GM19463 (cell line): ENCODE measurements at regions not wholly inside any gene's neighbourhood (a gene's known extent, or its start where the extent isn't known, plus 50 kb on each side); places are given as distances from the start of the nearest gene placed in this dataset.
"Not testable (repeated sequence)": the region's sequence is repeated elsewhere in the genome, so short reads cannot be mapped to it uniquely, and the experiment has no call there.

Experiments
- ATAC-seq: cut with Tn5 transposase; IDR thresholded peaks from one replicate; pipeline ENCODE4 v1.9.1; 2021; ENCODE audit warnings: mild to moderate bottlenecking, moderate library complexity; ENCODE audit not compliant: unreplicated experiment

DNA sequence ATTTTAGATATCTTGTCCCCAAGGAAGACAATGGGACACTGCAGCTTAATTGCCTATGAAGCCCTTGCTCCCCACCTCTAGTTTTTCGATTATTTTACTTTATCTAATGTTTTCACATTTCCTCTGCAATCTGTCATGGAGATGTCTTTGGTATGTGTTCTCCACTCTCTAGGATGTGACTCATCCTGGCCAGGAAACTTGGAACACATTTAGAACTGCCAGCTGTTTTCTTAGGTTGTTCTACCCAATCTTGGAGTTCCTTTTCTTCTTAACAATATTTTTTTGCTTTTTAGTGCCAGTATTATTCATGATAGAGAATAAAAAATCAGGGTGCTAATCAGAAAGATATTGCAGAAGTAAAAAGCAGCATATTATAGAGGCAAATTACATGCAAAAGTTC, 101.7 kb upstream of the CLEC14A start:
- ATAC-seq: no peak

DNA sequence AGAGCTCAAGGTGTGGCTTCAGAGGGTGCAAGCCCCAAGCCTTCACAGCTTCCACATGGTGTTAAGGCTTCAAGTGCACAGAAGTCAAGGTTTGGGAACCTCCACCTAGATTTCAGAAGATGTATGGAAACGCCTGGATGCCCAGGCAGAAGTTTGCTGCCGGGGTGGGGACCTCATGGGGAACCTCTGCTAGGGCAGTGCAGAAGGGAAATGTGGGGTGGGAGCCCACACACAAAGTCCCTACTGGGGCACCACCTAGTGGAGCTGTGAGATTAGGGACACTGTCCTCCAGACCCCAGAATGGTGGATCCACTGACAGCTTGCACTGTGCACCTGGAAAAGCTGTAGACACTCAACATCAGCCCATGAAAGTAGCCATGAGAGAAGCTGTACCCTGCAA, 99.6 kb upstream of the CLEC14A start:
- not testable (repeated sequence) for ATAC-seq

DNA sequence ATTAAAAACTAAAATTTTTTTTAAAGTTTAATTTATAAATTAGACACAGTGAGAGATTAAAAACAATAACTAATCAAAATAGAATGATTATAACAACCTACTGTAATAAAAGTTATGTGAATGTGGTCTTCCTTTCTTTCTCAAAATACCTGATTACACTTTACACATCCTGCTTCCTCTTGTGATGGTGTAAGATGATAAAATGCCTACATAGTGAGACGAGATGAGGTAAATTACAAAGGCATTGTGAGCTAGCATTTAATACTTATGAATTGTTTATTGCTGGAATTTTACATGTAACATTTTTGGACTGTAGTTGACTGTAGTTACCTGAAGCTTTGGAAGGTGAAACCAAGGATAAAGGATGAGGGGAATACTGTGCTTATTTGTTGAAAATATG, 94.2 kb upstream of the CLEC14A start:
- no peak for ATAC-seq

DNA sequence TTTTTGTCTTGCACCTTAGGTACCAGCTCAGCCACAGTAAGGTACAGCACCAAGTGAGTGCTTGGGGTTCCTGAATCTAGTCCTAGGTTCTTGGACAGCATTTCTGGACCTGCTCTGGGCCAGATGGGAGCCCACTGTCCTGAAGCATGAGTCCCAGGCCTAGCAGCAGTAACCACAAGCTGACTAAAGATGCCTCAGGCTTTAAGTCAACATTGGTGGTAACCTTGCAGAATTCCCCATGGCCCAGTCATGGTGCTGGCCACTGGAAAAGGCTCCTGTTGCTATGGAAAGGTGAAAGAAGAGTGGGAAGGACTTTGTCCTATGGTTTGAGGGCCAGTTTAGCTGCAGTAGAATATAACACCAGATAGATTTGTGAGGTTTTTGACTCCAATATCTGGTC, 86.9 kb upstream of the CLEC14A start:
- no peak for ATAC-seq

DNA sequence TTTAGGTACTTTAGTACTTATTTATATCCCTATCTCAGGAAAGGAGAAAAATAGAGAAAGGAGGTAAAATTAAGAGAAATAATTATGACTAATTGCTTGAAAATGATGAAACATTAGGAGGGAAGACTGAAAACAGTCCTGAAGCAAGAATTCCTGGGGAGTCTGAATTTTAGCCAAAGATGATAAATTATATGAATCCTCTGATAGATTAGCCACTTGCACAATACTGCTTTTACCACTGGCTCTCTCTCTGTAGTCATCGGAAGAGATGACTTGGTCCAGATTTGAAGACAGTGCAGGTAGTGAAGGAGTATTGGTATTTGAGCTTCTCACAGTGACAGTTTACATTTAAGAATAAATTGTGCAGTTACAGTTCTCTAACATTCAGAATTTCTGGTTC, 83.8 kb upstream of the CLEC14A start:
- ATAC-seq: no peak

DNA sequence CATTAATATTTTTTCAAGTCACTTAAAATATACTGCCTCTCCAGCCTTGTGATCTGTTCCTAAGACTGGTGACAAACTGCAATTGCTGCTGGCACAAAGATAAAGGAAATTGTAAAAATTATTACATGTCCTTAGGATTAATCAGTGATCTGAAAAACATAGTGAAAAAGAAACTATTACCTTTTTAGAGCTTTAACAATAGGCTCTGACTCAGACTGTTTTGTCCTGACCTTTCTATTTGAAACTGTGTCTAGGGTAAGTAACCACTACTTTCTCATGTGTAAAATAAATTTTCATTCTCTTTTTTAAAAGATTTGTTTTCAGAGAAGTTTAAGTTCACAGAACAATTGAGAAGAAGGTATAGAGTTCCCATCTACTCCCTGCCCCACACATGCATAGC, 80.4 kb upstream of the CLEC14A start:
- ATAC-seq: peak; percentile 63

DNA sequence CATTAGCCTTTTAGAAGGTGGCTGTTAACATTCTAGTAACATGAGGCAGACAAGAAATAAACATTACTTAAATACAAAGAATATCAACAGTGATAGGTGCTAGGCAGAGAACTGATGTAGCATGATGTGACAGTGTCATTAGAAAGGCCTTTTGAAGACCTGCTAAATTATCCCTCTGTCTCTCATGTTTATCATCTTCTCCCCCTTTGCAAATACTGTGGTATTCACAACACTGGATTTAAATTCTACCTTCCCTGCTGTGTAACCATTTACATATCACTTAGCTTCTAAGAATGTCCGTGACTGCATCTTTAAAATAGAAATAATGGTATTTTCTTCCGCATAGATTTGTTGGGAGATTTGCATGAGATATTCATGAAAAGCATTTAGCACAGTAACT, 74.4 kb upstream of the CLEC14A start:
- no peak for ATAC-seq

DNA sequence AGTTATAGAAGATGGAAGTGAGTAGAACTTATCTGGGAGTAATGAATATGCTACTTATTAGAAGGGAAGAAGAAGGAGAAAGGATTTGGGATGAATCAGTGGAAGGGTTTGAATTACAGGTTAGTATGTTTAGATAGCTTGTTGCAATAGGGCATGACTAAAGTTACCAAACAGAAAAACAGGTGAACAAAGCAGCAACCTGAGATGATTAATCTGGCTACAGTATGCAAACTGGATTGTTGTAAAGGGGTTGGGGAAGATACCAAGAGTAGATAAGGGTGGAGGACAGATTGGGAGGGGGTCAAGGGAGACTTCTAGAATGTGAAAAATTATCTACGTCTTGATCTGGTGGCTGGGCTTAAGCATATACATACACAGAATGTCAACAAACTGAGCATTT, 73.4 kb upstream of the CLEC14A start:
- no peak for ATAC-seq

DNA sequence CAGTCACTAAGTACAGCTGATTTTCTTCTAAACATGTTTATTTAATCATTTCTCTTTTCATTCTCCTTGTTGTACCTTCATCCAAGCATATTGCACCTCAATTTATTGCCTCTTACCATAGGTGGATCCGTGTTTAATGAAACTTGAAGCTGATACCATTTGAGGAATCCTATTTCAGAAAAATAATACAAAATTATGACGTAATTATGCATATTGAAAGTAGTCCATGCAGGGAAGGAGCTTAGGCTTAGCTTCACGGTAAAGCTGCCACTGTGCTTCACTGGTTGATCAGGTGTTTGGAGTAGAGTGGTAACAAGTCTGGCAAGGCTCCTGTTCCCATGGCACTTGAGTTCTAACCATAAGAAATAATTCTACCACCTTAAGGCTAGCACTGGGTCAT, 61.0 kb upstream of the CLEC14A start:
- ATAC-seq: no peak

DNA sequence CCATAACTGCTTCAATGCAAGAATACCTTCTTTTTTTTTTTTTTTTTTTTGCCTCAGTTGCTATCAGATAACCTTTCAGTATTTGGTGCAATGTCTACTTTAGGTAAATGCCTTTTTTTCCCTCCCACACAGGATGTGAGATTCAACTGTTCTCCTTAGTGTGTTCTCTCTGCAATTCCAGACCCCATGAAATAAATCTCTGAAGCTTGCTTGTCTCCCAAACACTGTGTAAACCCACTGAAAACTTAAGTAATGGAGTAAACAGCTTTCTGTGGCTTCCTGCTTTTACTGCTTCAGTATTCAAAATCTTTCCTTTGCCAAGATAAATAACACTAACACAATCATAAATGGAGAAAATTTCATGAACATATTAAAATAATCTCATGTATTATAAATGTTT, 55.8 kb upstream of the CLEC14A start:
- ATAC-seq: no peak

DNA sequence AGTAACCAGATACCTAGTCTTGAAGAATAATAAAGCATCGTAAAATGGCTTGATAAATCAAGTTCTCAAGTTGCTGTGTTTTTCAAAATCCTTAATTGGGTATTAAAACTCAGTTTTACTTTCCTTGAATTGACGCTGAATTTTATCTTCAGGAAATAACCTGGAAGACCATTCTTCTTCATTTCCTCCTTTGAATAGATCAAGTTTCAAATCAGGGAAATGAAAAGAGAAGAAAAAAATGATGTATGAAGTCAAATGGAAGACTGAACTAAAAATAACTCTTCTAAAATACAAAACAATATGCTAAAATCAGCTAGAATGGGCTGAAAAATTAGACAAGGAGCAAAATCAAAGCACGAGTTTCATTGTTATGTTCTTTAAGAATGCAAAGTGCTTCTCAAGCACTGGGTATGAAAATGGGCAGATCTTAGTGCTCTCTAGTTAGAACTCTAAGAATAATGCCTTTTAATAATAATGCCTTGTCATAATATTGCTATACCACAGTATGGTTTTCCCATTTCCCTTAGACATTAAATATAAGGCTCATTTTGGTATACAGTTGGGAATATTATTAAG, 54.6 kb upstream of the CLEC14A start:
- no peak for ATAC-seq

DNA sequence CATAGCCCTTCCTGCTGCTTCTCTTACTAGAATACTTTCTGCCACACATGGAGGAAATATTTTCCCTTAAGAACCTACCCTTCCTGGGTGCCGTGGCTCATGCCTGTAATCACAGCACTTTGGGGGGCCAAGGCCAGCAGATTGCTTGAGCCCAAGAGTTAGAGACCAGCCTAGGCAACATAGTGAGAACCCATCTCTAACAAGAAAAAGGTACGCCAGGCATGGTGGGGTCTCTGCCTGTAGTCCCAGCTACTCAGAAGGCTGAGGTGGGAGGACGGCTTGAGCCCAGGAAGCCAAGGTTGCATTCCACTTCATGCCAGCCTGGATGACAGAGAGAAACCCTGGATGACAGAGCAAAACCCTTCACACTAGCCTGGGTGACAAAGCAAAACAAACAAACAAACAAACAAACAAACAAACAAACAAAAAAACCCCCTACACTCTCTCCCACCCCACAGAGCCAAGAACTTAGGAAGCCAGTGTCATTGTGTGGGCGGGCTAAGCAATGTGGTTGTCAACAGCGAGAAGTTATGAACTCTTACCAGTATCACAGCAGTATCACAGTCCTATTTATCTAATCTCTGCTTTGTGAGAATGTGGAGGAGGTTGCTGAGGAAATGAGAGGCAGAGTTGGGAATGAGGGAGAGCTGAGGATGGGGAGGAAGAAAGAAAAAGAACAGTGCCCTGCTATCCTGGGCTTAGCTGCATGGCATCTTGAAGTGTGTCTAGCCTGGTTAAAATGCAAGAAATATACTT, 53.8 kb upstream of the CLEC14A start:
- no peak for ATAC-seq
